KOPT-K1 (cell line): ENCODE measurements at regions not wholly inside any gene's neighbourhood (a gene's known extent, or its start where the extent isn't known, plus 50 kb on each side); places are given as distances from the start of the nearest gene placed in this dataset.

ENCODE experiments used
- H3K27ac ChIP-seq: fragments of 200-600 bp; sonication (generic); 2 replicates; pipeline ENCODE4 v1.5.1; 2016; ENCODE audit warnings: antibody characterized with exemption, mild to moderate bottlenecking, low read depth, low read length; ENCODE audit not compliant: poor library complexity, severe bottlenecking
- H3K36me3 ChIP-seq: fragments of 200-600 bp; sonication (generic); 2 replicates; pipeline ENCODE4 v1.5.1; 2017; ENCODE audit warnings: antibody characterized with exemption, mild to moderate bottlenecking, low read length, moderate library complexity; ENCODE audit not compliant: insufficient read depth
- H3K9me3 ChIP-seq: fragments of 200-600 bp; sonication (generic); 2 replicates; pipeline ENCODE4 v1.5.1; 2017; ENCODE audit warnings: antibody characterized with exemption, low read length, mild to moderate bottlenecking; ENCODE audit not compliant: insufficient read depth, poor library complexity, severe bottlenecking

DNA sequence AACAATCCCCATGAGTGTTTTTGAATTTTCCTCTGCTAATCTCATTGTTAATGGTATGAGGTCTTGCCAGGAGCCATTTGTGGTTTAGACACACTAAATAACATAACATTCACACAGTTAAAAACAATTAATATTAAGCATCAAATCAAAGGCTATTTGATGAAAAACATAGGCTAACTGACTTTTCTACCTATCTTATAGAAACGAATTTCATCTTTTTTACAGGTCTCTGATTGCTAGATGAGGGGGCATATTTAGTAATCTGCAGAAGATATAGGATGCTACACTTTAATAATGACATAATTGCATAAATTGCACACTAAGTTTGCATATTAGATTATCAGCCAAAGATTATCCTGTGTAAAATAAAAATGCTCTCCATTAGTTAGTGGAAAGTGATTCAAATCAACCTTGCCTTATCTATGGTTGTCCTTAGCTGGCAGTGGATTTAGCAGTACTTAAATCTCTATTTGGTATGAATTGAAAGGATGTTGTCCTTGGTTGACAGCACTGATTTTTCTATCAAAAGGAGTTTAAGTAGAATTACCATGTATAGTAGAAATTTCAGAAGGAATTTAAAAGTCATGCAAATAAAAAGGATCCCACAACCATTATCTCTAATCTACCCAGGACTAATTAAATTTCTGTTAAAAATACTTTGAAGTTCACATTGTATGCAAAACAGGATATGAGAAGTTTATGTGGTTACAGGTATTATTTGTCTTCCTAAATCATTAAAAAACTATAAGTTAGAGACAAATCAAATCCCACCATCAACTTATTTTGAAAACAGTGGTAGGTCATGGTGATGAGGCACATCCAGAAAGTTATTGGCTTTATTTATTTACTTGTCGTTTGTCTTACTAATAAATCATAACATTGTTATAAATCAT is 50.6 kb upstream of the SPAG16 start:
- Histone ChIP-seq H3K27ac (peak overlapping the region; percentile 98), H3K36me3 (no peaks in the 10 kb centered on the region), H3K9me3 (no peaks in the 10 kb centered on the region)
